H1 (cell line): ENCODE measurements at regions not wholly inside any gene's neighbourhood (a gene's known extent, or its start where the extent isn't known, plus 50 kb on each side); places are given as distances from the start of the nearest gene placed in this dataset.

ENCODE experiments used
- CTBP2 ChIP-seq: IDR thresholded peaks from 2 replicates; pipeline ENCODE4 v1.7.0; 2011; ENCODE audit warnings: borderline replicate concordance, mild to moderate bottlenecking, moderate library complexity, mixed read lengths, low read length; ENCODE audit not compliant: insufficient read depth, insufficient read length
- POLR2AphosphoS5 ChIP-seq: IDR thresholded peaks from 2 replicates; pipeline ENCODE4 v1.6.1; 2011; ENCODE audit warnings: low read depth, low read length
- POU5F1 ChIP-seq: IDR thresholded peaks from 2 replicates; pipeline ENCODE4 v1.6.1; 2011; ENCODE audit warnings: low read depth, mild to moderate bottlenecking, low read length, moderate library complexity
- RXRA ChIP-seq: IDR thresholded peaks from 2 replicates; pipeline ENCODE4 v1.6.1; 2011; ENCODE audit warnings: low read depth, mild to moderate bottlenecking, low read length, moderate library complexity; ENCODE audit not compliant: insufficient read depth
- SIN3A ChIP-seq, 2 experiments: IDR thresholded peaks in 1 of 2; conservative IDR thresholded peaks in 1 of 2; 2 replicates each; pipeline ENCODE4 v1.6.1; 2011 to 2012; ENCODE audit warnings: low read length in 2 of 2, improper control_type of control experiment in 1 of 2, low read depth in 1 of 2, mild to moderate bottlenecking in 1 of 2
- TF ChIP-seq, protein P1 (sequence below): IDR thresholded peaks from 2 replicates; pipeline ENCODE4 v1.6.1; 2012; ENCODE audit warnings: low read length, inconsistent platforms
- TF ChIP-seq, protein P2 (sequence below): fragments of 300-600 bp; sonication (generic); IDR thresholded peaks from 2 replicates; pipeline ENCODE4 v1.7.1; 2012; ENCODE audit warnings: low read length, moderate library complexity, mild to moderate bottlenecking, inconsistent platforms; ENCODE audit not compliant: insufficient replicate concordance

- TF ChIP-seq RXRA (no peak), POLR2AphosphoS5 (no peak), POU5F1 (no peak), CTBP2 (no peak), SIN3A (conservative IDR thresholded peaks at IDR 0.05 in 1 of 2, IDR thresholded peaks at IDR 0.05 in 1 of 2; ENCODE audit: low read depth in 1 of 2, low read length in 2 of 2) (no peak)
- TF ChIP-seq, protein P1, sequence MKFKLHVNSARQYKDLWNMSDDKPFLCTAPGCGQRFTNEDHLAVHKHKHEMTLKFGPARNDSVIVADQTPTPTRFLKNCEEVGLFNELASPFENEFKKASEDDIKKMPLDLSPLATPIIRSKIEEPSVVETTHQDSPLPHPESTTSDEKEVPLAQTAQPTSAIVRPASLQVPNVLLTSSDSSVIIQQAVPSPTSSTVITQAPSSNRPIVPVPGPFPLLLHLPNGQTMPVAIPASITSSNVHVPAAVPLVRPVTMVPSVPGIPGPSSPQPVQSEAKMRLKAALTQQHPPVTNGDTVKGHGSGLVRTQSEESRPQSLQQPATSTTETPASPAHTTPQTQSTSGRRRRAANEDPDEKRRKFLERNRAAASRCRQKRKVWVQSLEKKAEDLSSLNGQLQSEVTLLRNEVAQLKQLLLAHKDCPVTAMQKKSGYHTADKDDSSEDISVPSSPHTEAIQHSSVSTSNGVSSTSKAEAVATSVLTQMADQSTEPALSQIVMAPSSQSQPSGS, result no peak
- TF ChIP-seq, protein P2, sequence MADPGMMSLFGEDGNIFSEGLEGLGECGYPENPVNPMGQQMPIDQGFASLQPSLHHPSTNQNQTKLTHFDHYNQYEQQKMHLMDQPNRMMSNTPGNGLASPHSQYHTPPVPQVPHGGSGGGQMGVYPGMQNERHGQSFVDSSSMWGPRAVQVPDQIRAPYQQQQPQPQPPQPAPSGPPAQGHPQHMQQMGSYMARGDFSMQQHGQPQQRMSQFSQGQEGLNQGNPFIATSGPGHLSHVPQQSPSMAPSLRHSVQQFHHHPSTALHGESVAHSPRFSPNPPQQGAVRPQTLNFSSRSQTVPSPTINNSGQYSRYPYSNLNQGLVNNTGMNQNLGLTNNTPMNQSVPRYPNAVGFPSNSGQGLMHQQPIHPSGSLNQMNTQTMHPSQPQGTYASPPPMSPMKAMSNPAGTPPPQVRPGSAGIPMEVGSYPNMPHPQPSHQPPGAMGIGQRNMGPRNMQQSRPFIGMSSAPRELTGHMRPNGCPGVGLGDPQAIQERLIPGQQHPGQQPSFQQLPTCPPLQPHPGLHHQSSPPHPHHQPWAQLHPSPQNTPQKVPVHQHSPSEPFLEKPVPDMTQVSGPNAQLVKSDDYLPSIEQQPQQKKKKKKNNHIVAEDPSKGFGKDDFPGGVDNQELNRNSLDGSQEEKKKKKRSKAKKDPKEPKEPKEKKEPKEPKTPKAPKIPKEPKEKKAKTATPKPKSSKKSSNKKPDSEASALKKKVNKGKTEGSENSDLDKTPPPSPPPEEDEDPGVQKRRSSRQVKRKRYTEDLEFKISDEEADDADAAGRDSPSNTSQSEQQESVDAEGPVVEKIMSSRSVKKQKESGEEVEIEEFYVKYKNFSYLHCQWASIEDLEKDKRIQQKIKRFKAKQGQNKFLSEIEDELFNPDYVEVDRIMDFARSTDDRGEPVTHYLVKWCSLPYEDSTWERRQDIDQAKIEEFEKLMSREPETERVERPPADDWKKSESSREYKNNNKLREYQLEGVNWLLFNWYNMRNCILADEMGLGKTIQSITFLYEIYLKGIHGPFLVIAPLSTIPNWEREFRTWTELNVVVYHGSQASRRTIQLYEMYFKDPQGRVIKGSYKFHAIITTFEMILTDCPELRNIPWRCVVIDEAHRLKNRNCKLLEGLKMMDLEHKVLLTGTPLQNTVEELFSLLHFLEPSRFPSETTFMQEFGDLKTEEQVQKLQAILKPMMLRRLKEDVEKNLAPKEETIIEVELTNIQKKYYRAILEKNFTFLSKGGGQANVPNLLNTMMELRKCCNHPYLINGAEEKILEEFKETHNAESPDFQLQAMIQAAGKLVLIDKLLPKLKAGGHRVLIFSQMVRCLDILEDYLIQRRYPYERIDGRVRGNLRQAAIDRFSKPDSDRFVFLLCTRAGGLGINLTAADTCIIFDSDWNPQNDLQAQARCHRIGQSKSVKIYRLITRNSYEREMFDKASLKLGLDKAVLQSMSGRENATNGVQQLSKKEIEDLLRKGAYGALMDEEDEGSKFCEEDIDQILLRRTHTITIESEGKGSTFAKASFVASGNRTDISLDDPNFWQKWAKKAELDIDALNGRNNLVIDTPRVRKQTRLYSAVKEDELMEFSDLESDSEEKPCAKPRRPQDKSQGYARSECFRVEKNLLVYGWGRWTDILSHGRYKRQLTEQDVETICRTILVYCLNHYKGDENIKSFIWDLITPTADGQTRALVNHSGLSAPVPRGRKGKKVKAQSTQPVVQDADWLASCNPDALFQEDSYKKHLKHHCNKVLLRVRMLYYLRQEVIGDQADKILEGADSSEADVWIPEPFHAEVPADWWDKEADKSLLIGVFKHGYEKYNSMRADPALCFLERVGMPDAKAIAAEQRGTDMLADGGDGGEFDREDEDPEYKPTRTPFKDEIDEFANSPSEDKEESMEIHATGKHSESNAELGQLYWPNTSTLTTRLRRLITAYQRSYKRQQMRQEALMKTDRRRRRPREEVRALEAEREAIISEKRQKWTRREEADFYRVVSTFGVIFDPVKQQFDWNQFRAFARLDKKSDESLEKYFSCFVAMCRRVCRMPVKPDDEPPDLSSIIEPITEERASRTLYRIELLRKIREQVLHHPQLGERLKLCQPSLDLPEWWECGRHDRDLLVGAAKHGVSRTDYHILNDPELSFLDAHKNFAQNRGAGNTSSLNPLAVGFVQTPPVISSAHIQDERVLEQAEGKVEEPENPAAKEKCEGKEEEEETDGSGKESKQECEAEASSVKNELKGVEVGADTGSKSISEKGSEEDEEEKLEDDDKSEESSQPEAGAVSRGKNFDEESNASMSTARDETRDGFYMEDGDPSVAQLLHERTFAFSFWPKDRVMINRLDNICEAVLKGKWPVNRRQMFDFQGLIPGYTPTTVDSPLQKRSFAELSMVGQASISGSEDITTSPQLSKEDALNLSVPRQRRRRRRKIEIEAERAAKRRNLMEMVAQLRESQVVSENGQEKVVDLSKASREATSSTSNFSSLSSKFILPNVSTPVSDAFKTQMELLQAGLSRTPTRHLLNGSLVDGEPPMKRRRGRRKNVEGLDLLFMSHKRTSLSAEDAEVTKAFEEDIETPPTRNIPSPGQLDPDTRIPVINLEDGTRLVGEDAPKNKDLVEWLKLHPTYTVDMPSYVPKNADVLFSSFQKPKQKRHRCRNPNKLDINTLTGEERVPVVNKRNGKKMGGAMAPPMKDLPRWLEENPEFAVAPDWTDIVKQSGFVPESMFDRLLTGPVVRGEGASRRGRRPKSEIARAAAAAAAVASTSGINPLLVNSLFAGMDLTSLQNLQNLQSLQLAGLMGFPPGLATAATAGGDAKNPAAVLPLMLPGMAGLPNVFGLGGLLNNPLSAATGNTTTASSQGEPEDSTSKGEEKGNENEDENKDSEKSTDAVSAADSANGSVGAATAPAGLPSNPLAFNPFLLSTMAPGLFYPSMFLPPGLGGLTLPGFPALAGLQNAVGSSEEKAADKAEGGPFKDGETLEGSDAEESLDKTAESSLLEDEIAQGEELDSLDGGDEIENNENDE, result no peak
These were observed 678.6 kb upstream of the CITED2 start (continued) for GRCh38 chr6:140052736-140053729.
